ENCODE measurements at regions not wholly inside any gene's neighbourhood (a gene's known extent, or its start where the extent isn't known, plus 50 kb on each side); places are given as distances from the start of the nearest gene placed in this dataset.
"Not testable (repeated sequence)": the region's sequence is repeated elsewhere in the genome, so short reads cannot be mapped to it uniquely, and the experiment has no call there.

- DNase-seq (ENCODE audit: low read depth): no peak
Observed at GRCh38 chr5:108696951-108697715, 50.6 kb upstream of the FER start.

GRCh38 chr5:108696407-108696806 is 51.3 kb upstream of the FER start:
- DNase-seq (ENCODE audit: low read depth): no peak

GRCh38 chr5:108688485-108688884 is 59.2 kb upstream of the FER start:
- DNase-seq (ENCODE audit: low read depth): no peak

- no peak for DNase-seq (ENCODE audit: low read depth)
Observed at GRCh38 chr5:108687595-108688200, 60.0 kb upstream of the FER start.

GRCh38 chr5:108686676-108687075 is 61.0 kb upstream of the FER start:
- DNase-seq (ENCODE audit: low read depth): no peak

GRCh38 chr5:108685448-108686216 is 62.1 kb upstream of the FER start:
- DNase-seq (ENCODE audit: low read depth): not testable (repeated sequence)

- no peak for DNase-seq (ENCODE audit: low read depth)
Observed at GRCh38 chr5:108681079-108681921, 66.4 kb upstream of the FER start.

GRCh38 chr5:108678091-108678490 is 69.6 kb upstream of the FER start:
- DNase-seq (ENCODE audit: low read depth): no peak

GRCh38 chr5:108675736-108676135 is 72.0 kb upstream of the FER start:
- no peak for DNase-seq (ENCODE audit: low read depth)

- DNase-seq (ENCODE audit: low read depth): no peak
Observed at GRCh38 chr5:108672639-108673038, 75.1 kb upstream of the FER start.

- DNase-seq (ENCODE audit: low read depth): no peak
Observed at GRCh38 chr5:108670591-108671289, 77.0 kb upstream of the FER start.

GRCh38 chr5:108669462-108669861 is 78.2 kb upstream of the FER start:
- no peak for DNase-seq (ENCODE audit: low read depth)

- no peak for DNase-seq (ENCODE audit: low read depth)
Observed at GRCh38 chr5:108661590-108662219, 86.0 kb upstream of the FER start.

- no peak for DNase-seq (ENCODE audit: low read depth)
Observed at GRCh38 chr5:108661024-108661423, 86.7 kb upstream of the FER start.

GRCh38 chr5:108660291-108660690 is 87.4 kb upstream of the FER start:
- no peak for DNase-seq (ENCODE audit: low read depth)

- DNase-seq (ENCODE audit: low read depth): no peak
Observed at GRCh38 chr5:108659531-108659930, 88.2 kb upstream of the FER start.

GRCh38 chr5:108655750-108656450 is 91.8 kb upstream of the FER start:
- DNase-seq (ENCODE audit: low read depth): no peak

- DNase-seq (ENCODE audit: low read depth): no peak
Observed at GRCh38 chr5:108654051-108654450, 93.6 kb upstream of the FER start.

- DNase-seq (ENCODE audit: low read depth): no peak
Observed at GRCh38 chr5:108653201-108653600, 94.5 kb upstream of the FER start.

- DNase-seq (ENCODE audit: low read depth): no peak
Observed at GRCh38 chr5:108650997-108651396, 96.7 kb upstream of the FER start.
